ENCODE measurements at regions not wholly inside any gene's neighbourhood (a gene's known extent, or its start where the extent isn't known, plus 50 kb on each side); places are given as distances from the start of the nearest gene placed in this dataset.
"Not testable (repeated sequence)": the region's sequence is repeated elsewhere in the genome, so short reads cannot be mapped to it uniquely, and the experiment has no call there.

DNA sequence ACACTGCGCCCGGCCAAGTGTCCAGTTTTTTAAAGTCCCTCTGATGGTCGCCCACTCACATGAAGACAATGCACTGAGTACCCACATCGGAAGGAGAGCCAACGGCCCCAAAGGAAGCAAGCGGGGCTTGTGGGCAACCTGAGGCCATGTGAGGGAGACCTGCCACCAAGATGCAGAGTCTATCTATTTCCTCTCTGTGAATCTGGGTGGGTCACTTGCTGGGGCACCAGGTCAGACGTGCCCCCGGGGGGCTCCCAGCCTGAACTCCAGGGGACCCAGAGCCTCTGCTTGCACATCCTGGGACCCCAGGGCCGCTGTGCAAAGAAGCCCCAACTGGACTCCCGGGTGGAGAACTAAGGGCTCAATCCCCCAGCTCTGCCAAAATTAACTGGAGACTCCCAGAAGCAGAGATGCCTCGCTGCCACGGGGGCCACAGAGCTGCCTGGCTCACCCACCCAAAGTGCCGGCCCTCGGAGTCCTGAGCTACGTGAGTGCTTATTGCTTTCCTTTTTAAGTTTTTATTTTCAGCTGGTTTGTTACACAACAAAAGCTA, 106.4 kb downstream of the BRD1 start:
- DNase-seq (ENCODE audit: low spot score): no peak

DNA sequence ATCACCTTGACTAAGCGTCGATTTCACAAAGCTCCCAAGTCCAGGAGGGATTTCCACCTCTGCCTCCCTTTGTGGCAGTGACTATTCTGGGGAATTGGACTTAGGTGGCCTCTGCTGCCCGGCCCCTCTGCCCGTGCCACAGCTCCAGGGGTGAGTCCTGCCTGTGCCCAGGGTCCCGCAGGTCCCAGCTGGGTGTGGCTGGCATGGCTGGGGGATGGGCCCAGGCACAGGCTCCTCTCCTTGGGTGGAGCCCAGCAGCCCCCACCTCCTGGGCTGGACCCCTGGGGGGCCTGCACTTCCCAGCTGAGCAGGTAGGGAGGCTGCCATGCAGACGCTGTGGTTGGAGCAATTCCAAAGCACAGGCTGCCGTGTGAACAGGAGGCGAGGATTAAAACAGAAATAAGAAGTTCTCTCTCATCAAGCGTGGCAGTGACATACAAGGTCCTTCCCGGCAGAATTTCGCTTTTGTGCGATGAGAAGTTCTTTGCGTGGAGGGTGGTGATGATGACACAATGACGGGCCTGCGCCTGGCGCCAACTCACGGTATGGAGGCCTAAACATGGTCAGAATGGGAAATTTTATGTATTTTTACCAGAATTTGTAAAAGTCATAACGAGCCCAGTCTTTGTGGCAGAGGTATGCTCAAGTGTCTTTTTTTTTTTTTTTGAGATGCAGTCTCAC, 107.3 kb downstream of the BRD1 start:
- DNase-seq (ENCODE audit: low spot score): no peak

DNA sequence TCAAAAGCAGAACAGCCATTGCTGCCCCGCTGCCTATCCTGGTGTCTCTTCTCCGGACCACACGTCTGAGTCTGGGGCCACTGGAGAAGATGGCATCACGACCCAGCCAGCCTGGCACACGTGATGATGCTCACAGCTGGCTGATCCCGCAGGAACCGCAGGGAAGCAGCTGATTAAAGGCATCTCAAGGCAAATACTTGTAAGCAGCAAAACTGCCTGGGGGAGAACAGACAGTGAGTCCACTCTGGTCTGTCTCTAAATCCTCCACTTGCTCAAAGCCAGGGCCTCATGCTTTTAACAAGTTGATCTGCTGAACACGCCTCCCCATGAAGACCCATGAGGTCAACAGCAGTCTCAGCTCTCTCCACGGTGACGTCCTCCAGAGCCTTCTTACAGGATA, 108.6 kb downstream of the BRD1 start:
- DNase-seq (ENCODE audit: low spot score): no peak

DNA sequence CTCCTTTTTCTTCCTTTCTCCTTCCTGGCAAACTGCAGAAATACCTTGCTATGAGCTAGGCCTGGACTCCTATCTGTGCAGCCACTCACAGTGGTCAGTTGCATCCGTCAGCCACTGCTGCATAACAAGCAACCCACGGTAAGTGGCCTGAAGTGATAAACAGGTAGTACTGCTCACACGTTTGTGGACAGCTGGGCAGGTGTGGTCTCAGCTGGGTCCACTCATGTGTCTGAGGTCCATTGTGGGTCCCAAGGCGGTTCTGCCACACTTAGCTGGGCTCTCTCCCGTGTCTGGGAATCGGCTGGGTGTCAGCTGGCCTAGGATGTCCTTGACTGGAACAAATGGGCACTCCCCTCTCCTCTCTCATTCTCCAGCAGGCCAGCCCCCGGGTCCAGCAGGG, 109.3 kb downstream of the BRD1 start:
- DNase-seq (ENCODE audit: low spot score): no peak

DNA sequence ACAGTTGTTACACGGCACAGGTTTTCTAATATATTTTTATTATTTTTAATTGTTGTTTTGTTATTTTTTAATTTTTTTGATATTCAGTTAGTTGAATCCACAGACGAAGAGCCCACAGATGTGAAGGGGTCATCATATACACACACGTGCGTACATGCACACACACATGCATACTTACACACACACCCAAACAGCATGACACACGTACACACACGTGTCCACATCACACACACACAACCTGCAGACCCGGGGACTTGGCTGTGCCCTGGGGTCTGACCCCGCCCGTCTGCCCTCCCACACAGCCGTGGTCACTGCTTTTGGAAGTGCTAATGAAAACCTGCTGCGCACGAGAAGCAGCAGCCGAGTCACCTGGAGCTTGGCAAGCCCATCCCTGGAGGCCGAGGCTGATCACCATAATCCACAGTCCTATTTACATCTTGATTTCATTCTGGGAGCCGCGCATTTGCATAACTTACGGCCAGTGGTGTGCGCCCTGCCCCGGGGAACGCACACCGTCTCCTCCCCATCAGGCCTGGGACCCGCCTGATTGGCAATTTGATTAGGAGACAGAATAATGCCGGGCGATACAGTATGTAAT, 110.3 kb downstream of the BRD1 start:
- DNase-seq (ENCODE audit: low spot score): no peak

DNA sequence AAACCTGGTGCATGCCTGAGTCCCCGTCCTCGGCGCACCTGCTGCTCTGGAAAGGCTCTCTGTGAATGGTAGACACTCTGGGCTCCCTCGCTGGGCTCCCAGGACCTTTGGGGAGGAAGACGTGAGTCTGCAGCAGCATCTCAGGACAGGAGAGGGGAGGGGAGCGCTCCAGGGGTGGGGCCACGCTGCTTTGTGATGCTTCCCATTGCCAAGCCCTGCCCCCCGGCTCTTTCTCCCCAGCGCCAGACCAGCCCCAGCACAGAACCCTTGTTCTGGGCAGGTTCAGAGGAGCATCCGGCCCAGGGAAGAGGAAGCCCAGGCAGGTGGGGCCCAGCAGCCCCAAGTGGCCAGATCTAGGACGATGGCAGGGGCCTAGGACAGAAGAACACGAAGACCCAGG, 111.2 kb downstream of the BRD1 start:
- no peak for DNase-seq (ENCODE audit: low spot score)

DNA sequence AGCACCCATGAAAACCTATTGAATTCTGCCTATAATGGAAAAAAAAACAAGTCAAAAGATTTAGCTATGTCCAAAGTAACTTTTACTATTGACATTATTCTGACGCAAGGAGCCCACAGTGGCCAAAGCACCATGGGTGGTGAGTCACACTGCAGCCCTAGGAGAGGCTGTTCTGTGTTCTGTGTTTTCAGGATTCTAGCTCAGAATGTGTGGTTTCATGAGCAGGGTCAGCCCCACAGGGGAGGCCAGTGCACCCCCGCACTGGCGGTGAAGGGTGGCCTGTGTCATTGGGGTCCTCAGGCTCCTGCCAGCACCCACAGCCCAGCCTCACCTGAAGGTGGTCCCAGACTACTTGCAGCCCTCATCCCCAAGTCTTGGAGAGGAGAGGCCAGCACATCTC, 112.2 kb downstream of the BRD1 start:
- DNase-seq (ENCODE audit: low spot score): no peak

DNA sequence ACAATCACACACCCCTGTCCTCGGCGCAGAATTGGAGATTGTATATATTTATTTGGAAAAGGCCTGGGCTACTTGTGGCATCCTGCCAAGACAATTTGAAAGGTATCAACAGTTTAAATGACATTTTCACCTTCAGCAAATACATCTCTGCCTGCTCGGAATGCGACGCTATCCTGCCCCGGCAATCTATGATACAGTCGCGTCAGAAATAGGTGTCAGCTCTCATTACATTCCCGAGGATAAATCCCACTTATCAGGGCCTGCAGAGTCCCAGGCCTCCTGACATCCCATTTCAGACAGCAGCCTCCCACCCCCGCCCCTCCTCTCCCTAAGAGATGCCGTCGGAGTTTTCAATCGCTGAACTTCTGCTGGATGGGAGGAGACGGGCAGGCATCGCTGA, 114.7 kb downstream of the BRD1 start:
- DNase-seq (ENCODE audit: low spot score): no peak

DNA sequence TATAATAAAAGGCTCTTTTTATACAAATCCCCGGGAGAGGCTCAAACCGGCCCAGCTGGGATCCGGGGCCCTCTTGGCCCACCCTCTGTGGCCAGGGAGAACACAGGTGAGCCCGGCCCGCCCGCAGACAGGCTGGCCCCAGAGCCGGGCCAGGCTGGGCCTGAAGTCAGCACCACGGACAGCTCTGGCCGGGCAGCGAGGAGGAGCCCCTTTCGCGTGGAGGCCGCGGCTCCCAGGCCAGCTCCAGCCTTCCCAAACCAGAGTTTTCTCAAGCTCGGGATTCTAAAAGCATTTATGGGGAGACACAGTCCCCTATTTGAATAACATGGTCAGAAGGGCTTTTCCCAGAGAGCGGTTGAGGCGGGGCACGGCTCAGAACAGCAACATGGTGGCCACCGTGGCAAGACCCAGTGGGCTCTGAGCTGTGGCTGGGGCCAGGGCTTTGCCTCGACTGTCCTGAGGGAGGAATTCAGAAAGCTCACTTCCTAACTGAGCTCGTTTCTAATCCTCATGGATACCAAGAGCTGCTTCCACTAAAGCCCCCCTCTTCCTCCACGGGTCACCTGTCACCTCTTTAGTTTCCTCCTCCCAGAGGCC, 115.4 kb downstream of the BRD1 start:
- DNase-seq (ENCODE audit: low spot score): no peak

DNA sequence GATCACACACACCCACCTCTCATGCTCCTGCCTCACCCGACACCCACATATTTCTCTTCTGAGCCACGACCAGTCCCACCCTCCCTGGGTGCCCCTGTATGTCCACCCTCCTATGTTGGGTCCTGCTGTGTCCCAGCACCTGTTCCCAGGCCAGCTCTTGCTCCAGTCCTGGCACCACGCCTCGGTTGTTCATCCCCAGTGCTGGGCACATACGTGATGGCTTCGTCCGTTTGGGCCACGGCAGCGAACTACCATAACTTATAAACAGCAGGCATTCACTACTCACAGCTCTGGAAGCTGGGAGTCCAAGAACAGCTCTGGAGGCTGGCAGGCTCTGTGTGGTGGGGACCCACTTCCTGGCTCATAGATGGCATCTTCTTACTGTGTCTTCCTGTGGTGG, 116.9 kb downstream of the BRD1 start:
- no peak for DNase-seq (ENCODE audit: low spot score)

DNA sequence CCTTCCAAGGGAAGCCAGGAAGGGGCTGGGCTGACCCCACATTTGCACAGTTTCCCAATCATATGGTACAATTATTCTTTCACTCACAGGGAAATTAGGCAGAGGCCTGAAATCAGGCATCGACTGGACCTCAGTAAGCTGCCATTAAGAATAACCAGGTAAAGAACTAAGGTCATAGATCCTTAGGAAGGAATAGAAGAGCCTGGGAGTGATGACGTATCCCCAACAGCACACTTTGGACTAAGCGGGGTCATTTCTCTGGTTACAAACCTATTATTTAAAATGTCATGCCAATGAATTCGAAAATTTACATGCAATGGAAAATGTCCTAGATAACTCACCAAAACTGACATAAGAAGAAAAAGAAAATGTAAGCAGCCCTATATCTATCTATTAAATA, 118.2 kb downstream of the BRD1 start:
- DNase-seq (ENCODE audit: low spot score): no peak

DNA sequence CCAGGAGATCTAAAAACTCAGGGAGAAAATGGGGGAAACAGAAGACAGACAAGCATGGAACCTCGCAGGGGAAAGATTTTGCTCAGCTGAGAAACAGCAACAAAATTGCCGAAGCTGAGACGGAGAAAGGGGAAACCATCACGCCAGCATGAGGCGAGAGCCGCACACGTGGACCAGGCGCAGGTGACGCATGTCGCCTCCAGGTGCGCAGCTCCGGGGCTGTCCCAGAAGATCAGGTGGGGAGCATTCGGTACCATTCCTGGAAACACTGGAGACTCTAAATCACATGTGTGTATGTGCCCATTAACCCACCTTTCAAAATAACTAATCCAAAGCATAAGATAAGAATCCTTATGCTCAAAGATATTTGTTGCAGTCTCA, 121.7 kb downstream of the BRD1 start:
- no peak for DNase-seq (ENCODE audit: low spot score)

DNA sequence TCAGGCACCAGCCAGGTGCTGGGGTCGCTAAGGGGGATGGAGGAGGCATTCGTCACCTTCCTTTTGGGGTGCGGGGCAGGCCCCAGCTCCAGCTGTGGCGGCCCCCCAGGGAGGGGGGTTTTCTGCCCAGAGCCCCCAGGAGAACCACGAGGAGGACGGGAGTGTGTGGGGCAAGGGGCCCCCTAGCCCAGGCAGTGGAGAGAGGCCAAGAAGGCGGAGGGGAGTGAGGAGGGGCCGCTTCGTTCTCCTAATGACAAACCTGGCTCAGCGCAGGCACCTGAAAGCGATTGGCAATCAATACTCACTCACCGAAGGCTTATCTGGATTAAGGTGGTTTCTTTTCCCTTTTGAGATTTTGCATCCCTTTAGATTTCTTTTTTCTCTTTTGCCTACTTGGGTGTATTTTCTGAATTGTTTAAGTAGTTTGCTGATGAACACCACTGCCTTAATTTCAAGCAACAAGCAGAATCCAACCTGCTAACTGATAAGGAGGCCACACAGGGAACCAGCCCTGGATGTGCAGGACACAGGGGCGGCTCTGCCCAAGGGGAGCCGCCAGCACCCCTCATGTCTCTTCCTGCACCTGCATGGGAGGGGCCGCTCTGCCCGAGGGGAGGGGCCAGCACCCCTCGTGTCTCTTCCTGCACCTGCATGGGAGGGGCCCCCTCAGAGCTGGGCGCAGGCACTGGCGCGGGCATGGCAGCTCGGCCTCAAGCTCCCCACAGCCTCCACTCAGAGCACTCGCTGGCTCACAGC, 122.3 kb downstream of the BRD1 start:
- DNase-seq (ENCODE audit: low spot score): no peak

DNA sequence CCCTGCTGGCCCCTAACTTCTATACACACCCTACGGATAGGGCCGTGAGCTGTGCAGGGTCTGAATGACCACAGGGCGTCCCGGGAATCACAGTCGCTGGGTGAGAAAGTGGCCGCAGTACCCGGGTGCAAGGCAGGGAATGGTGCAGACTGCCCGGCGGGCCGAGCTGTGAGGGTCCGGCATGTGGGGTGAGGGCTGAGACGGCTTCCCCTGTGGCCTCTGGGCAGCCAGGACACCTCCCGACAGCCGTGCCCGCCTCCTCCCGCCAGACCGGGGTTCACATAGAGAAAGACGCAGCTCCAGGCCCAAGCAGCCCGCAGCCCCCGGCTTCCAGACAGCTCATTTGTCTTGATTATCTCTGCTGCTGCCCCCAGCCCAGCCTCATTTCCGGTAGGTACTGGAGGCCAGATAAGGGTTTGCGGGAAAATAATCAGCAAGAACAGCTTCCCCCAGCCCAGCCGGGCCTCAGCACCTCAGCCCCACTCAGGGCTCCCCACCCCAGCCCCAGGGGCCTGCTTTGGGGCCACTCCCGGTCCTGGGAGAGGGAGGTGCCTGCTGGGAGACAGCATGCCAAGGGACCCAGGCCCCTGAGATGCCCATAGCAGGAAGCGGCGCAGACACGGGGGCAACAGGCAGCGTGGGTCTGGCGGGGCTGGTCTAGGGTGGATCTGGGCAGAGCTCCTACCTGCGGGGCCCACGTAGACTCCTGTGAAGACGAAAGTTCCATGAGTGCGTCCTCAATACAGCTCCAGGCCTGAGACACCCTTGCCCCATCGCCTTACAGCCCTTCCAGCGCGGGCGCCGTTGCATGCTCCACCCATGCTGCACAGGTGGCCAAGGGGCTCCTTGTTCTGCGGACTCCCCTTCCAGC, 123.1 kb downstream of the BRD1 start:
- DNase-seq (ENCODE audit: low spot score): no peak

DNA sequence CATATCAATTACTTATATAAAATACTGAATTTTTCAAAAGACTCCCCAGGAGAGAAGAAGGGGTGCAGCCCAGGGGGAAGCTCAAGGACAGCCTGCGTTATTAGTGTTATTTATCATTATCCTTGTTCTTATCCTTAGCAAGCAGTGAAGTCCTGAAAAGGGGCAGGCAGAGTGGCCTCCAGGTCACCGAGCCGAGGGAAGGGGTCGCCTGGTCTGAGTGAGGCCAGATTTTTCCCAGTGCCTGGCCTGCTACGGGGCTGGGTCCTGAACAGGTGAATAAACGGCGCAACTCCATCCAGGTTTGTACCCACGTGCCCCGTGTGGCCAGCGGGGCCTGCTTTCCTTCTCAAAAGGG, 123.7 kb downstream of the BRD1 start:
- DNase-seq (ENCODE audit: low spot score): no peak

DNA sequence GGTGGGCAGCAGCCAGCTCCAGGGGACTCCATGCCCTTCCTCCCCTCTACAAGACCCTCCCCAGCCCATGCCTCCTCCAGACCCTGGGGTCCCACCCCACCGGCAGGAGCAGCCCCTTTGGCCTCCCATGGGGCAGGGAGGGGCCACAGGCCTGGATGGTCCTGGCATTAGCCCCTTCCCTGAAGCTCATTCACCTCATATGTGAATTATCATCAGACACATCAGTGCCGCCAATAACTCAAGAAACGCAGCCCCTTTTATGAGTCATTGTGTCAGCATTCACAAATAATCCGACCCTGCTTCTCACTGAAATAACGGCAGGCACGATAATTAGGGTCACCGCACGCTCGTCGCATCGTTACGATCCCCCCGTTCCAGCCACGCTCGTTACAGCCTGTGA, 124.2 kb downstream of the BRD1 start:
- DNase-seq (ENCODE audit: low spot score): no peak

DNA sequence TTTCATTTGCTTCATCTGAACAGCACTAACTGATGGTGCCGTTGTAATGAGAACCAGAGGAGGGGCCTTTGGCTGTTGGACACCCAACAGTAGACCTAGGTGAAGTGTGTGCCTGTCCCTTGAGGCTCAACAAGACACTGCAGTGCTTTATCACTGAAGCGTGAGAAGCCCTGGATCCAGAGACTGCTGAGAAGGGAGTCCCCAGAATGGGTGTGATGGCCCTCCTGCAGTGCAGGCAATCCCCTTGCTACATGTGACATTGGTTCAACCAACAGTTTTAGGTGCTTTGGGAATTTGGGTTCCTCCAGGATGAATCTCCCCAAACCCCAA, 125.6 kb downstream of the BRD1 start:
- no peak for DNase-seq (ENCODE audit: low spot score)

DNA sequence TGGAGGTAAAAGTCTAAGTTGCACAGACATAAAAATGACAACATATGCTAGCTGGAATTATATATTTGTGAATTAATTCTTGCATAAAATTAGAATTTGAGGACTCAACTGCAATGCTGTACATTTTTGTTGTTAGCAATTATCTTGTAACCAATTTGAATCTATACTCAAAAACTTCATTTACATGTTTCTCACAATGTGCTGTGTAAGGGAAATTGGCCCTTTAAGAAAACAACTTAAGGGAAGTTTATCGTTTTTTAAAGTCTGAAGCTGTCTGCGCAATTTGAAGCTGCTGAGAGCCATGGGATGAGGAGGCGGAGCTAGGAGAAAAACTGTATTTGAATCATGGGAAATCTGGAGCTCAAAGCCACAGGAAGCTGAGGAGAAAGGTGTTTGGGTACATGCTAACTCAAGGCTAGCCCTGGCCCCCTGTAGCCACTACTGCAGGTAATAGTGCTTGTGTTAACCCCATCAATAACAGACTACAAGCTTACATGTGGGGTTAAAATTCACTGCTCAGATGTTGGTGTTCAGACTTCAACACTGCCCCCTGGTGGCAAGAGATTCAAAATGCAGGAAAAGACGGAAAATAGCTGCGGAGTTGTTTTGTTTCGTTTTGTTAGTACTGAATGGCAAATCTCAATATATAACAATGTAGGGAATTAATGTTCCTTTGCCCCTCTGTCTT, 126.1 kb downstream of the BRD1 start:
- no peak for DNase-seq (ENCODE audit: low spot score)

DNA sequence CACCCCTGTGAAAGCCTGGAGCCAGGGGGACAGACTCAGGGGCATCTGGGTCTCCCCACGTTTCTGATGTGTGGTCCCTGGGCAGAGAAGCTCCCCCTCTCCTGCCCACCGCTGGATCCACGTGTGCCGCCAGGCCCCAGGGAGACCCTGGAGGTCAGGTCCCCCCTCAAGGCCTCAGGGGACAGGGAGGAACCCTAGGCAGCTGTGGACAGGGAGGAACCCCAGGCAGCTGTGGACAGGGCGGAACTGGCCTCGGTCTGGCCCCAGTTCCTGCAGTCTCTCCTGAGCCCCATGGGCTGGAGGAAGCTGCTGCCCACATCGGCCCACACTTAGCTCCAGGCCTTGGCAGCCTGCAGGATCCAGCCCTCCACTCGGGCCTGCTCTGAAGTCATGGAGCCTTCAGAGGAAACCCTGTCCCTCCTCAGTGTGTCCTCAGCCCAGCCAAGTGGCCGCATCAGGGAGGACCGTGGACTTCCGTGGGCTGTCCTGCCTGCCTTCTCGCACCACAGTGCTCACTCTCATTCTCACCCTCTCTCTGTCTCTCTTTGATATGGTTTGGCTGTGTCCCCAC, 127.7 kb downstream of the BRD1 start:
- DNase-seq (ENCODE audit: low spot score): no peak

DNA sequence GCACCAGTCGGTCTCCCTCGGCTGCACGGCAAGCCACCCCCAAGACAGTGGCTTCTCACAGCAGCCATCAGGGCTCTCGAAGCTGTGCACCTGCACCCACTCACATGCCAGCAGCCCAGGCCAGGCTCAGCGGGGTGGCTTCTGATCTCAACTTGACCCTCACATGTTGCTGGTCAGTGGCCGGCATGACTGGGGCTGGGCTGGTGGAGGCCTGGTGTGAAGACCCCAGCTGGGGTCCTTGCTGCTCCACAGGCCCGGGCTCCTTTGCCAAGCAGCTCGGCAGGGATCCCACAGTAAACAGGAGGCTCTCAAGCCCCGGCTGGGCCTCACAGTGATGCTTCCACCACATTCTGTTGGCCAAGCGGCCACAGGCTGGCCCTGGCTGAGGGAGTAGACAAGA, 128.2 kb downstream of the BRD1 start:
- DNase-seq (ENCODE audit: low spot score): no peak

DNA sequence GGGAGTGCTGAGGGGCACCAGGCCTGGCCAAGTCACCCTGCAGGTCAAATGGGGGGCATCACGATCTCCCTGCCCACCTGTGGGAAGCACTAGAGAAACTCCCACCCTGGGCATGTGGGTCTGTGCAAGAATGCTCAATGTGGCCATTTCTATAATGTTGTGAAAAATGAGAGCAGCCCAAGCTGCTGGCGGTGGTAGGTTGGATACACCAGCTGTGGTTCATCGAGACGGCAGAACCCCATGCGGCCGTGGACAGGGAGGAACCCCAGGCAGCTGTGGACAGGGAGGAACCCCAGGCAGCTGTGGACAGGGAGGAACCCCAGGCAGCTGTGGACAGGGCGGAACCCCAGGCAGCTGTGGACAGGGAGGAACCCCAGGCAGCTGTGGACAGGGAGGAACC, 129.1 kb downstream of the BRD1 start:
- DNase-seq (ENCODE audit: low spot score): not testable (repeated sequence)
